LNCaP clone FGC (cell line): ENCODE measurements at regions not wholly inside any gene's neighbourhood (a gene's known extent, or its start where the extent isn't known, plus 50 kb on each side); places are given as distances from the start of the nearest gene placed in this dataset.
"Not testable (repeated sequence)": the region's sequence is repeated elsewhere in the genome, so short reads cannot be mapped to it uniquely, and the experiment has no call there.

Experiments
- DNase-seq: peaks from one replicate; pipeline ENCODE4 v3.0.0-alpha.2; 2011; ENCODE audit warnings: low read depth
- H3K4me3 ChIP-seq: 2 replicates; pipeline ENCODE4 v1.5.1; 2011; ENCODE audit warnings: mild to moderate bottlenecking, low read depth, low read length, control low read depth
- CTCF ChIP-seq: IDR thresholded peaks from 2 replicates; pipeline ENCODE4 v1.5.1; 2012; ENCODE audit warnings: mild to moderate bottlenecking; ENCODE audit not compliant: control insufficient read depth, insufficient read depth; ENCODE audit errors: extremely low read depth

- H3K4me3 ChIP-seq: no peak overlapping the region
- no peak for DNase-seq
- peak; percentile 44 for TF ChIP-seq CTCF
Observed at GRCh38 chr11:127789927-127790326, 789.4 kb upstream of the KIRREL3 start.

GRCh38 chr11:127772938-127773337 is 772.4 kb upstream of the KIRREL3 start:
- not testable (repeated sequence) for DNase-seq, H3K4me3 ChIP-seq

- DNase-seq, H3K4me3 ChIP-seq: not testable (repeated sequence)
Observed at GRCh38 chr11:127768931-127769330, 768.4 kb upstream of the KIRREL3 start.

- no peak overlapping the region for H3K4me3 ChIP-seq
- TF ChIP-seq CTCF: no peak
- no peak for DNase-seq
Observed at GRCh38 chr11:127766734-127767133, 766.2 kb upstream of the KIRREL3 start.

GRCh38 chr11:127738771-127739286 is 738.3 kb upstream of the KIRREL3 start:
- no peak for TF ChIP-seq CTCF
- no peak overlapping the region for H3K4me3 ChIP-seq
- no peak for DNase-seq

- no peak for DNase-seq
- H3K4me3 ChIP-seq: no peak overlapping the region
- TF ChIP-seq CTCF: no peak
Observed at GRCh38 chr11:127737499-127737898, 736.9 kb upstream of the KIRREL3 start.

- TF ChIP-seq CTCF: no peak
- no peak overlapping the region for H3K4me3 ChIP-seq
- DNase-seq: no peak
Observed at GRCh38 chr11:127733552-127733951, 733.0 kb upstream of the KIRREL3 start.

- DNase-seq: no peak
- TF ChIP-seq CTCF: no peak
- no peak overlapping the region for H3K4me3 ChIP-seq
Observed at GRCh38 chr11:127726367-127726766, 725.8 kb upstream of the KIRREL3 start.
